ENCODE measurements at regions not wholly inside any gene's neighbourhood (a gene's known extent, or its start where the extent isn't known, plus 50 kb on each side); places are given as distances from the start of the nearest gene placed in this dataset.
A peak's percentile ranks its signal among the peaks of the same experiment; 100 is the strongest.

- ChIA-PET POLR2A (no interaction called here), CTCF (ENCODE audit: low intra/inter-chr PET ratio, low total read pairs) (no interaction called here)
- no peak for FAIRE-seq
Measured at GRCh38 chr4:160652790-160653189, 1511.0 kb downstream of the FSTL5 start.

More at GRCh38 chr4:160652790-160653189, 1511.0 kb downstream of the FSTL5 start:
- H3K4me3 ChIP-seq (replicated peaks in 1 of 3; ENCODE audit: insufficient read depth in 1 of 3, low read depth in 2 of 3, low read length in 3 of 3) = no peak overlapping the region
- no peaks in the 10 kb centered on the region for H3K79me2 ChIP-seq (ENCODE audit: insufficient read depth, low read length)
- H3K9ac ChIP-seq (ENCODE audit: insufficient read depth, low read depth, low read length) = no peak overlapping the region
- H3K27ac ChIP-seq (ENCODE audit: extremely low read length, insufficient read depth, low read length) = no peak overlapping the region
- H2AFZ ChIP-seq (ENCODE audit: low read length) = no peak overlapping the region
- intact Hi-C loops (cut with micrococcal nuclease; ENCODE audit: unreplicated experiment) = no loop called here
- TF ChIP-seq BCLAF1 (IDR thresholded peaks at IDR 0.05) (no peak), ZMYM4 (CRISPR knock-in tag; IDR thresholded peaks at IDR 0.05) (no peak), MAFK (conservative IDR thresholded peaks at IDR 0.05 in 1 of 2, IDR thresholded peaks at IDR 0.05 in 1 of 2; ENCODE audit: low read length in 2 of 2) (peak in 1 of 2 experiments; percentile 73; a peak in 3 of 4 replicates), MAFF (IDR thresholded peaks at IDR 0.05; ENCODE audit: low read depth, low read length) (peak; percentile 52), ATF5 (CRISPR knock-in tag; IDR thresholded peaks at IDR 0.05; ENCODE audit: low read depth) (no peak)
- no peaks in the 10 kb centered on the region for H3K27me3 ChIP-seq (ENCODE audit: control insufficient read depth in 1 of 2, insufficient read depth in 2 of 2, low read length in 2 of 2)
- in situ Hi-C loops (cut with HindIII; ENCODE audit: extremely low pct_ligation_motif_present, low pct_unique_long_range_greater_than_20kb) = no loop called here
- no TSS peak for BruUV-seq (replicated peaks)
- no peaks in the 10 kb centered on the region for H3K4me1 ChIP-seq (ENCODE audit: insufficient read depth, low read length)
- DNase-seq (ENCODE audit: low spot score) (no peak), ATAC-seq (no peak)
- WGBS (ENCODE audit: low lambda C conversion rate) = 36% methylated on average over 3 of the region's 3 CpGs
- no peaks in the 10 kb centered on the region for H4K20me1 ChIP-seq (ENCODE audit: insufficient read depth, low read length)
- H3K9me3 ChIP-seq (ENCODE audit: low read length) = no peaks in the 10 kb centered on the region
- no peaks in the 10 kb centered on the region for H3K36me3 ChIP-seq (replicated peaks in 1 of 2; ENCODE audit: control insufficient read depth in 1 of 2, insufficient read depth in 2 of 2, low read length in 2 of 2)
- H3K4me2 ChIP-seq (ENCODE audit: low read depth, low read length) = no peak overlapping the region
